SK-N-SH (cell line): ENCODE measurements at regions not wholly inside any gene's neighbourhood (a gene's known extent, or its start where the extent isn't known, plus 50 kb on each side); places are given as distances from the start of the nearest gene placed in this dataset.

Experiments
- CTCF ChIA-PET: fragments of 300-600, 350-600 bp; formaldehyde crosslinking; extraction: SDS; loops from one replicate; lab custom pipeline; 2021; lab: Yijun Ruan, JAX
- POLR2A ChIA-PET: fragments of 350-600 bp; sonication (Branson Sonifier 250); formaldehyde crosslinking; extraction: SDS; loops from one replicate; lab custom pipeline; 2020; ENCODE audit warnings: antibody characterized with exemption, inconsistent platforms; lab: Yijun Ruan, JAX
- DNase-seq: peaks from one replicate; pipeline ENCODE4 v3.0.0; 2012
- H2AFZ ChIP-seq: fragments of 200-600 bp; sonication (generic); 2 replicates; pipeline ENCODE4 v1.8.1; 2016; ENCODE audit warnings: antibody characterized with exemption, mild to moderate bottlenecking, low read depth
- H3F3A ChIP-seq: fragments of 200-600 bp; sonication (generic); replicated peaks from 2 replicates; pipeline ENCODE3; 2016; ENCODE audit warnings: antibody characterized with exemption, mild to moderate bottlenecking; ENCODE audit not compliant: insufficient read depth
- H3K27ac ChIP-seq, 2 experiments: fragments of 200-500 bp in 1 of 2; fragments of 200-600 bp in 1 of 2; sonication (Bioruptor generic) in 1 of 2; sonication (generic), shearing (Covaris generic) in 1 of 2; 2 replicates each; pipeline versions ENCODE4 v1.5.1 to v1.6.1; 2014 to 2016; ENCODE audit warnings: low read depth in 2 of 2, inconsistent platforms in 1 of 2, low read length in 1 of 2, mild to moderate bottlenecking in 1 of 2, mixed read lengths in 1 of 2
- H3K27me3 ChIP-seq: fragments of 200-600 bp; sonication (generic), shearing (Covaris generic); 2 replicates; pipeline ENCODE4 v1.6.1; 2016; ENCODE audit warnings: mixed run types; ENCODE audit not compliant: insufficient read depth
- H3K36me3 ChIP-seq, 2 experiments: fragments of 200-500 bp in 1 of 2; fragments of 200-600 bp in 1 of 2; sonication (Bioruptor generic) in 1 of 2; sonication (generic) in 1 of 2; replicated peaks in 1 of 2; 2 replicates each; pipeline versions ENCODE3 to v1.5.1; 2014 to 2016; ENCODE audit warnings: low read length in 1 of 2, mild to moderate bottlenecking in 1 of 2; ENCODE audit not compliant: insufficient read depth in 2 of 2, control insufficient read depth in 1 of 2
- H3K4me1 ChIP-seq, 2 experiments: fragments of 200-500 bp in 1 of 2; fragments of 200-600 bp in 1 of 2; sonication (Bioruptor generic) in 1 of 2; sonication (generic), shearing (Covaris generic) in 1 of 2; 2 replicates each; pipeline versions ENCODE4 v1.5.1 to v1.6.1; 2014 to 2016; ENCODE audit warnings: low read depth in 1 of 2, low read length in 1 of 2, mixed run types in 1 of 2; ENCODE audit not compliant: insufficient read depth in 2 of 2, control insufficient read depth in 1 of 2
- H3K4me2 ChIP-seq: fragments of 200-600 bp; sonication (generic), shearing (Covaris generic); 2 replicates; pipeline ENCODE4 v1.6.1; 2017; ENCODE audit warnings: mixed run types
- H3K4me3 ChIP-seq, 2 experiments: fragments of 200-500 bp in 1 of 2; fragments of 200-600 bp in 1 of 2; sonication (Bioruptor generic) in 1 of 2; sonication (generic), shearing (Covaris generic) in 1 of 2; 2 replicates each; pipeline versions ENCODE4 v1.5.1 to v1.8.1; 2014 to 2016; ENCODE audit warnings: low read depth in 2 of 2, inconsistent platforms in 1 of 2, low read length in 1 of 2, mild to moderate bottlenecking in 1 of 2, mixed read lengths in 1 of 2, moderate library complexity in 1 of 2
- H3K79me2 ChIP-seq: fragments of 200-600 bp; sonication (generic); 2 replicates; pipeline ENCODE4 v1.8.1; 2017; ENCODE audit warnings: mild to moderate bottlenecking; ENCODE audit not compliant: insufficient read depth
- H3K9ac ChIP-seq: fragments of 200-600 bp; sonication (generic); 2 replicates; pipeline ENCODE4 v1.6.1; 2017; ENCODE audit warnings: mixed run types
- H3K9me2 ChIP-seq: fragments of 200-600 bp; sonication (generic); 2 replicates; pipeline ENCODE4 v1.6.1; 2017; ENCODE audit warnings: mixed run types
- H3K9me3 ChIP-seq: fragments of 200-600 bp; sonication (generic); 2 replicates; pipeline ENCODE4 v1.6.1; 2017; ENCODE audit warnings: mixed run types, mild to moderate bottlenecking, moderate library complexity
- H4K20me1 ChIP-seq: fragments of 200-600 bp; sonication (generic); 2 replicates; pipeline ENCODE4 v1.6.1; 2017; ENCODE audit warnings: mild to moderate bottlenecking, mixed run types; ENCODE audit not compliant: insufficient read depth
- CHD2 ChIP-seq: fragments of 150-350 bp; IDR thresholded peaks from 2 replicates; pipeline ENCODE4 v1.6.1; 2018; ENCODE audit warnings: low read length; ENCODE audit not compliant: partially characterized antibody
- CTCF ChIP-seq: fragments of 200-600 bp; sonication (generic); IDR thresholded peaks from 2 replicates; pipeline ENCODE4 v1.6.1; 2017; ENCODE audit warnings: antibody characterized with exemption, mild to moderate bottlenecking, moderate library complexity
- ELF1 ChIP-seq: IDR thresholded peaks from 2 replicates; pipeline ENCODE4 v1.4.0; 2012
- FOXJ3 ChIP-seq: sonication (generic); formaldehyde crosslinking; IDR thresholded peaks from 2 replicates; pipeline ENCODE4 v1.5.1; 2020; ENCODE audit warnings: mild to moderate bottlenecking, missing genetic modification reagents
- GABPA ChIP-seq: IDR thresholded peaks from 2 replicates; pipeline ENCODE4 v1.4.0; 2012; ENCODE audit warnings: low read depth, mild to moderate bottlenecking
- IRF3 ChIP-seq: fragments of 150-350 bp; IDR thresholded peaks from 2 replicates; pipeline ENCODE4 v1.6.1; 2016; ENCODE audit warnings: mild to moderate bottlenecking, low read depth, low read length
- JUND ChIP-seq: IDR thresholded peaks from 2 replicates; pipeline ENCODE4 v1.4.0; 2012
- PBX3 ChIP-seq: IDR thresholded peaks from 2 replicates; pipeline ENCODE4; 2012
- POLR2AphosphoS5 ChIP-seq: IDR thresholded peaks from 2 replicates; pipeline ENCODE4 v1.6.1; 2012; ENCODE audit warnings: low read depth, low read length
- RAD21 ChIP-seq: IDR thresholded peaks from 2 replicates; pipeline ENCODE4 v1.6.1; 2012; ENCODE audit warnings: mild to moderate bottlenecking, low read length
- RCOR1 ChIP-seq: fragments of 150-350 bp; IDR thresholded peaks from 2 replicates; pipeline ENCODE4 v1.6.1; 2017; ENCODE audit warnings: antibody characterized with exemption, low read length
- SIN3A ChIP-seq: IDR thresholded peaks from 2 replicates; pipeline ENCODE4 v1.6.1; 2012; ENCODE audit warnings: low read depth, mild to moderate bottlenecking, low read length, moderate library complexity, borderline replicate concordance
- TCF12 ChIP-seq: IDR thresholded peaks from 2 replicates; pipeline ENCODE4 v1.4.0; 2012
- TEAD4 ChIP-seq: IDR thresholded peaks from 2 replicates; pipeline ENCODE4 v1.4.0; 2012; ENCODE audit warnings: mild to moderate bottlenecking, borderline replicate concordance; ENCODE audit not compliant: insufficient read depth
- USF1 ChIP-seq: IDR thresholded peaks from 2 replicates; pipeline ENCODE4 v1.4.0; 2012; ENCODE audit warnings: low read depth, borderline replicate concordance
- ZBTB33 ChIP-seq: IDR thresholded peaks from 2 replicates; pipeline ENCODE4 v1.4.0; 2012; ENCODE audit warnings: low read depth, borderline replicate concordance
- WGBS: methylation state at CpG from one replicate; pipeline ENCODE4 v1.1.6; 2017; ENCODE audit warnings: low lambda C conversion rate; 5-methylcytosine and 5-hydroxymethylcytosine counted together

GRCh38 chr6:11853678-11854407 is 75.2 kb upstream of the ADTRP start:
- H3K4me2 ChIP-seq, result no peak overlapping the region
- CTCF ChIA-PET, result no interaction called here
- H4K20me1 ChIP-seq, result no peaks in the 10 kb centered on the region
- no peaks in the 10 kb centered on the region for H3K36me3 ChIP-seq
- H3K9me2 ChIP-seq, result no peaks in the 10 kb centered on the region
- DNase-seq, result no peak
- H3K4me1 ChIP-seq, result peaks cover 2 to 10% of the 10 kb centered on the region in 2 experiments; a peak in 3 of 4 replicates
- H2AFZ ChIP-seq, result no peak overlapping the region
- H3K9ac ChIP-seq, result no peak overlapping the region
- peak overlapping the region in 1 of 2 experiments; percentile 62; a peak in 1 of 4 replicates for H3K27ac ChIP-seq
- H3K79me2 ChIP-seq, result no peaks in the 10 kb centered on the region
- no peaks in the 10 kb centered on the region for H3K9me3 ChIP-seq
- H3K27me3 ChIP-seq, result no peaks in the 10 kb centered on the region
- peaks cover 3% of the 10 kb centered on the region for H3F3A ChIP-seq
- 78% methylated on average over 3 of the region's 3 CpGs for WGBS
- no peak for TF ChIP-seq SIN3A
- no peak for TF ChIP-seq ELF1
- no peak for TF ChIP-seq TCF12
- TF ChIP-seq JUND, result no peak
- TF ChIP-seq FOXJ3 (CRISPR knock-in tag), result no peak
- TF ChIP-seq POLR2AphosphoS5, result no peak
- no peak for TF ChIP-seq PBX3
- TF ChIP-seq RCOR1, result no peak
- TF ChIP-seq ZBTB33, result no peak
- TF ChIP-seq CTCF, result no peak
- no peak for TF ChIP-seq CHD2
- no peak for TF ChIP-seq IRF3
- no peak for TF ChIP-seq TEAD4
- TF ChIP-seq RAD21, result no peak
- TF ChIP-seq GABPA, result no peak
- no peak for TF ChIP-seq USF1
- no peak overlapping the region for H3K4me3 ChIP-seq
- POLR2A ChIA-PET, result no interaction called here
